ENCODE measurements at regions not wholly inside any gene's neighbourhood (a gene's known extent, or its start where the extent isn't known, plus 50 kb on each side); places are given as distances from the start of the nearest gene placed in this dataset.

DNA sequence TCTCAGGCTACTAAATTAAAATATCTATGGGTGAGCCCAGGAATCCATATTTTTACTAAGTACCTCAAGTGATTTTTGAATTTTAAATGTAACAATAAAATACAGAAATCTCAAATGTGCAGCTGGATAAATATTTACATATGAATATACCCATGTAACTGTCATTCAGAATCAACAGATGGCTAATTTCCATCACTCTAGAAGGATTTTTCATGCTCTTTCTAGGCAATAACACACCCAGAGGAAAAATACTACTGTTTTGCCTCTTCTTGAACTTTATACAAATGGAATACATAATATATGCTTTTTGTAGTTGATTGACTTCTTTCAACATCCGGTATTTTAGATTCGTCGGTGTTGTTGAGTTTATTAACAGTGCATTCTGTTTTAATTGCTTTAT is 601.3 kb upstream of the NECTIN3 start:
- H3K9me3 Mint-ChIP-seq = no peaks in the 10 kb centered on the region
- no peaks in the 10 kb centered on the region for H3K36me3 Mint-ChIP-seq (ENCODE audit: low read depth)
- H3K4me1 Mint-ChIP-seq = no peaks in the 10 kb centered on the region
- H3K4me3 Mint-ChIP-seq = no peak overlapping the region
- H3K27ac Mint-ChIP-seq = no peak overlapping the region
- DNase-seq = no peak
- intact Hi-C loops (cut with micrococcal nuclease) = no loop called here
- peaks cover 5% of the 10 kb centered on the region for H3K27me3 Mint-ChIP-seq

DNA sequence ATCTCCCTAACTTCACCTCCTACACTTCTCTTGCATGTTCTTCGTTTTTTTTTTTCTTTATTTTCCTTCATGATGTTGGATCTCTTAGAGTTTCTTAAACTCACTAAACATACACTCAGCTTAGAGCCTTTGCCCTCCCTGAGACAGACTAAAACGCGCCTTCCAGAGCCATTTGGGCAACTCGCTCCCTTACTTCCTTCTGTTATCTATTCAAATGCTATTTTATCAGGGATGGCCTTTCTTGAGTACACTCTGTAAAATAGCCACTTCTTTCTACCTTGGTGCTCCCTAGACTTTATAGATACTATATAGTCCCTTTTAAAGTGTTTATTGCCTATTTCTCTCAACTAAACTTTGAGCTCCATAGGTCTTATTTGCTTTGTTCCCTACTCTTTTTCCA is 598.2 kb upstream of the NECTIN3 start:
- intact Hi-C loops (cut with micrococcal nuclease) = no loop called here
- no peaks in the 10 kb centered on the region for H3K36me3 Mint-ChIP-seq (ENCODE audit: low read depth)
- no peak for DNase-seq
- H3K9me3 Mint-ChIP-seq = no peaks in the 10 kb centered on the region
- H3K27me3 Mint-ChIP-seq = no peaks in the 10 kb centered on the region
- no peak overlapping the region for H3K27ac Mint-ChIP-seq
- no peak overlapping the region for H3K4me3 Mint-ChIP-seq
- H3K4me1 Mint-ChIP-seq = no peaks in the 10 kb centered on the region

DNA sequence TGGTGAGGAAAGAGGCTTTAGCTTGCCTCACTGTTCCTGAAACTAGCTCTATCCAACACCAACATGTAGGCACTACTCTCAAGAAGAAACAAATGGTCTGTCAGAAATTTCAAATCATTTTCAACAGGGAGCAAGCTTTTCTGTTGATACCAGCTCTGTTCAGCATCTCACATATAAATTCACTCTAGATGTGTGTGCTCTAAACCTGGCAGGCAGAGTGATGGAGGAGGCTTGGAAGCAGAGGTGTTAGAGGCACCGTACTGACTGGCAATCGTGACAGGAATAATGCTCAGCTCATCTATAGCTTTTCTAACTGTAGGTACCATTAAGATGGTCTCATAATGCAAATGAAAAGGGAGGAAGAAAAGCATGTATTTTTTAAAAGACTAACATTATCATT is 597.2 kb upstream of the NECTIN3 start:
- no peaks in the 10 kb centered on the region for H3K36me3 Mint-ChIP-seq (ENCODE audit: low read depth)
- intact Hi-C loops (cut with micrococcal nuclease) = no loop called here
- no peak overlapping the region for H3K4me3 Mint-ChIP-seq
- no peaks in the 10 kb centered on the region for H3K4me1 Mint-ChIP-seq
- no peak for DNase-seq
- no peaks in the 10 kb centered on the region for H3K27me3 Mint-ChIP-seq
- no peaks in the 10 kb centered on the region for H3K9me3 Mint-ChIP-seq
- H3K27ac Mint-ChIP-seq = no peak overlapping the region

DNA sequence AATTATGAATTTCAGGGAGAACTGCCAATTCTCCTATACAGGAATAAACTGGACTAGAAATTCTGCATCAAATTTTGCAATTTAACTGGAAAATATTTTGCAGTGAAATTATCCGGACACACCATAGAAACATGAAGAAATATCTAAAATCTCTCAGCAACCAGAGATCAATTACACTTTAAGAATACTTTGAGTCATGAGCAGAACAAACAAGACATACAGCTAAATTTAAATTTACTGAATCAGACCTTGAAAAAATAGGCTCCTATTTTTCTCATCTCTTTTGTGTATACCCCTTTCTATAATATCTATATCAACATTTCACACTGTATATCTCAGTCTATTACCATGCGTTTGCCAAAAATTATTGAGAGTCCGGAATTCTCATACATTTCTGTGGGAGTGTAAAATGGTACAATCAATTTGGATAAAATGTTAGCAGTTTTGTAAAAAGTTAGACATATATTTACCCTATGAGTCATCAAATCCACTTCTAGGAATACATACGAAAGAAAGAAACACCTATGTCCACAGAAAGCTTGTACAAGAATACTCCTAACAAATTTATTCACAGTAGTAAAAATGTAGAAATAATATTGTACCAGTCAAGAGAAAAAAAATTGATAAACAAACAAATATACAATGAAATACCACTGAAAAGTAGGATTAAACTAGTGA is 593.1 kb upstream of the NECTIN3 start:
- intact Hi-C loops (cut with micrococcal nuclease) = no loop called here
- no peaks in the 10 kb centered on the region for H3K36me3 Mint-ChIP-seq (ENCODE audit: low read depth)
- no peak overlapping the region for H3K27ac Mint-ChIP-seq

DNA sequence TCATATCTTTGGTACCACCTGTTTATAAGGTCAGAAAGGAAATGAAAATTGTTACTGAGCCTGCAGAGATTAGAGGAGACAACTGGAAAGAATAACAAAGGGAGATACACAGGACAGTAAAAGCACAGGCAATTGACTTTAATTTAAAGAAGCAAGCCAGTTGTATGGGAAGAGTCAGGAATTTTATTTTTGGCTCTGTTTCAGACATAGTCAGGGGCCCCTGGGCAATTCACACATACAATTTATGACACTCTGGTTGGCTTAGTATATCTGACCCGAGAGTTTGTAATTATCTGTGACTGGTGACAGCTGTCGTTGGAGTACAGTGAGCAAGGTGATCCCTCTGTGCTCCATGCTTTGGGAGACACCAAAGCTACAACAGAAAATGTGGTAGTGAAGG is 591.9 kb upstream of the NECTIN3 start:
- Mint-ChIP-seq H3K9me3 (no peaks in the 10 kb centered on the region), H3K4me3 (no peak overlapping the region), H3K36me3 (ENCODE audit: low read depth) (no peaks in the 10 kb centered on the region), H3K4me1 (no peaks in the 10 kb centered on the region), H3K27me3 (no peaks in the 10 kb centered on the region), H3K27ac (no peak overlapping the region)
- intact Hi-C loops (cut with micrococcal nuclease) = no loop called here
- DNase-seq = no peak

More for the DNA sequence above, 593.1 kb upstream of the NECTIN3 start:
- Mint-ChIP-seq H3K27me3 (no peaks in the 10 kb centered on the region), H3K4me3 (no peak overlapping the region), H3K4me1 (no peaks in the 10 kb centered on the region), H3K9me3 (no peaks in the 10 kb centered on the region)
- no peak for DNase-seq

DNA sequence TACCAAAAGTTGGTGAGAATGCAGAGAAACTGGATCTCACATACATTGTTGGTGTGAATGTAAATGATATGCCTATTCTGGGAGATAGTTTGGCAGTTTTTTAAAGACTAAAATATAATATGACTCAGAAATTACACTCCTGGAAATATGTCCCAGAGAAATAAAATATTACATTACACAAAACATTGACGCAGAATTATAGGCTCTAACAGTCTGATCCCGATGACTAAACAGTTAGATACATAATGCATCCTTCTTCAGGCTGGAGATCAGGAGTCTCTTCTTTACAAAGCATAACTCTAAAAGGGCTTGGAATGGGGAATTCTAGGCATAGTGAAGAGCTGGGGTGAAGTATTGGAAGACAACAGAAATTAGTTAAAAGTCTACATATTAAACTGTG is 586.2 kb upstream of the NECTIN3 start:
- H3K9me3 Mint-ChIP-seq = peaks cover 4% of the 10 kb centered on the region
- H3K27me3 Mint-ChIP-seq = no peaks in the 10 kb centered on the region
- no peak overlapping the region for H3K27ac Mint-ChIP-seq
- H3K4me3 Mint-ChIP-seq = no peak overlapping the region
- H3K4me1 Mint-ChIP-seq = no peaks in the 10 kb centered on the region
- no peak for DNase-seq
- intact Hi-C loops (cut with micrococcal nuclease) = no loop called here
- H3K36me3 Mint-ChIP-seq (ENCODE audit: low read depth) = no peaks in the 10 kb centered on the region

DNA sequence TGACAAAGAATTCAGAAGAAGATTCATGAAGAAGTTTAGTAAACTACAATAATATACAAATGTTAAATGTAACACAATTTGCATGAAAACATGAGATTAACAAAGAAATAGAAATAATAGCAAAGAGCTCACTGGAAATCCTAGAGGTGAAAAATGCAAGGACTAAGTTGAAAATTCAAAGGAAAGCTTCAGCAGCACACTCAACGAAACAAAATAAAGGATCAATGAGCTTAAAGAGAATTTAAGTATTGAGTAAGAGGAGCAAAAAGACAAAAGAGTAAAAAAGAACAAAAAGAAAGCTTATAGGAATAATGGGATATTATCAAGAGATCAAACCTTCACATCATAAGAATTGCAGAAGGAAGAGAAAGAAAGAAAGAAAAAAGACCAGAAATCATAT is 583.8 kb upstream of the NECTIN3 start:
- peaks cover 4% of the 10 kb centered on the region for H3K9me3 Mint-ChIP-seq

DNA sequence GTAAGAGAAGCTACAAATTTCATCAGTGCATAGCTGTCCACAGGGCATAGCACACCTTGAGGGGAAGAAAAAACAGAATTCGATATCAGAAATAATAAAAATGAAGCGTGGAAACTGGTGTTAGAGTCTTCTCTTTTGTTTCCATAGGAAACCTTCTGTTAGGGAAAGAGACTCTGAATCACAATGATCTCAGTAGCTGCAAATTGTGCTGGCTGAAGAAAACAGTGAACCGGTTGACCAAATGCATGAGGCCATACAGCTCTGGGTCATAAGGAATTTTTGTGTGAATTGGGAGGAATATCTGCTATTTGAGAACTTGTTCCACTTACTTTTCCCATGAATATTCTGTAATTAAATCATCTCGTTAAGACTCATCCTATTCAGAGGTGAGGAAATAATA is 580.2 kb upstream of the NECTIN3 start:
- Mint-ChIP-seq H3K27ac (no peak overlapping the region), H3K9me3 (peaks cover 4% of the 10 kb centered on the region), H3K36me3 (ENCODE audit: low read depth) (no peaks in the 10 kb centered on the region), H3K4me3 (no peak overlapping the region), H3K27me3 (no peaks in the 10 kb centered on the region), H3K4me1 (no peaks in the 10 kb centered on the region)
- intact Hi-C loops (cut with micrococcal nuclease) = no loop called here
- no peak for DNase-seq

More for the DNA sequence above, 583.8 kb upstream of the NECTIN3 start:
- no peak overlapping the region for H3K27ac Mint-ChIP-seq
- no peak overlapping the region for H3K4me3 Mint-ChIP-seq
- H3K36me3 Mint-ChIP-seq (ENCODE audit: low read depth) = no peaks in the 10 kb centered on the region
- no peak for DNase-seq
- H3K27me3 Mint-ChIP-seq = no peaks in the 10 kb centered on the region
- intact Hi-C loops (cut with micrococcal nuclease) = no loop called here
- no peaks in the 10 kb centered on the region for H3K4me1 Mint-ChIP-seq

DNA sequence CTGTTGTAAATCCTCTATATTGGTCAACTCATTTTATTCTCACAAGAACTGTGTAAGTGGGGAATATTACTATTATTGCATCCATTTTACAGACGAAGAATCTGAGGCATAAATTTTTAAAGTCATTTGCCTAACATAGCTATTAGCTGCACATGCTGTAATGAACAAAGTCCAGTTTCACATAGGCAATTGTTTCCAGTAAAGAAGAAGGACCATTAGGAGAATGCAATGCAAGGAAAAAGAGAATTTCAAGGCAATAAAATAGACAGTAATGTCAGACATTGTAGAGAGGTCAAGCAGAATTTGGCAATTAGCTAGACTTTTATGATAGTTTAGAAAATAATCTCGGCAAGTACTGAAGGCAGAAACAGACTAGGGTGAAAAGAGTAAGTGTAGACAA is 578.7 kb upstream of the NECTIN3 start:
- no peak for DNase-seq
- Mint-ChIP-seq H3K27me3 (no peaks in the 10 kb centered on the region), H3K4me3 (no peak overlapping the region), H3K27ac (no peak overlapping the region), H3K4me1 (no peaks in the 10 kb centered on the region), H3K36me3 (ENCODE audit: low read depth) (no peaks in the 10 kb centered on the region), H3K9me3 (peaks cover 4% of the 10 kb centered on the region)
- intact Hi-C loops (cut with micrococcal nuclease) = no loop called here

DNA sequence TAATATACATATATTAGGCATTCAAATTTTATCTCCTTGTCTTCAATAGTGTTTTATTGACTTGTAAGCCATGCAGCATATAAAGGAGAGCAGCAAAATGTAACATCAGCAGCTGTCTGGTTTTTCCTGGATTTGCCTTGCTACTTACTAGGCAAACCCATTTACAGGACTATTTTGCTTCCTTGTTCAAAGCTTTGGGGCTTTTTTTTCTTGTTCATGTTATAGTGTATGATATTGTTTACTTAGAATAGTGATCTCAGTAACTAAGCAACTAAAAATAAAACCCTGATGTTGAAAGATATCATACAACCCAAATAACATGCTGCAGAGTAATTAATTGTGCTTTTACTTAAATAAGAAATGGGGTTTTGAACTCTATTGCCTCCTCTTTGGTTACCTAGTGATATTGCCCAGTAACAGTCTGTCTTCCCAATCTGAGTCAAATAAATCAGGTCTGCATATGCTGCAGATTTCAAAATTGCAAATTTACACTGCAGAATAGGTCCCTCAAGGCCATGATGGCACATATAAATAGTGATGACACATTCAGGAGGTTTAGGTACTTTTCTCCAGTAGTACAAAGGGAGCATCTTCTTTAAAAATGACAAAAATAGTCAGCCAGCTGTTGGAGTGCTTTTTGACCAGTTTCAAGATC is 578.1 kb upstream of the NECTIN3 start:
- no peaks in the 10 kb centered on the region for H3K27me3 Mint-ChIP-seq

DNA sequence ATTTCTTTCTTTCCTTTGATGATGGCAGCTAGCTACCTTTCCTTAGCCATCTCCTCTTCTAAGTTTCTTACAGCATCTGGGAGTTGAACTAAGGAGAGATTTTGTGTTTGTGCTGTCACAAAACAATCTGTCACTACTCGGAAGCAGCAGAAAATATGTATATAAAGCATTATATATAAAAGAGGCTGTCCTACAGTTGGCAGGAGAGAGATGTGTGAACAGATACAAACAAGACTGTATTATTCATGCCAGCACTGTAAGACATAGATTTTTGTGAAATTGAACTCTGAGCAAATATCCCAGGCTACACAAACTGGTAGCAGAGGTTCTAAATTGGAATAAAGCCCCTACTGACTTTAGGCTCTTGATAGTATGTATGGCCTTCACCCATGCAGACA is 577.5 kb upstream of the NECTIN3 start:
- Mint-ChIP-seq H3K4me3 (no peak overlapping the region), H3K4me1 (no peaks in the 10 kb centered on the region), H3K27me3 (no peaks in the 10 kb centered on the region), H3K27ac (no peak overlapping the region), H3K9me3 (no peaks in the 10 kb centered on the region), H3K36me3 (ENCODE audit: low read depth) (no peaks in the 10 kb centered on the region)
- DNase-seq = no peak
- intact Hi-C loops (cut with micrococcal nuclease) = no loop called here

More for the DNA sequence above, 578.1 kb upstream of the NECTIN3 start:
- Mint-ChIP-seq H3K36me3 (ENCODE audit: low read depth) (no peaks in the 10 kb centered on the region), H3K27ac (no peak overlapping the region), H3K4me1 (no peaks in the 10 kb centered on the region), H3K4me3 (no peak overlapping the region), H3K9me3 (peaks cover 4% of the 10 kb centered on the region)
- no peak for DNase-seq
- intact Hi-C loops (cut with micrococcal nuclease) = no loop called here

DNA sequence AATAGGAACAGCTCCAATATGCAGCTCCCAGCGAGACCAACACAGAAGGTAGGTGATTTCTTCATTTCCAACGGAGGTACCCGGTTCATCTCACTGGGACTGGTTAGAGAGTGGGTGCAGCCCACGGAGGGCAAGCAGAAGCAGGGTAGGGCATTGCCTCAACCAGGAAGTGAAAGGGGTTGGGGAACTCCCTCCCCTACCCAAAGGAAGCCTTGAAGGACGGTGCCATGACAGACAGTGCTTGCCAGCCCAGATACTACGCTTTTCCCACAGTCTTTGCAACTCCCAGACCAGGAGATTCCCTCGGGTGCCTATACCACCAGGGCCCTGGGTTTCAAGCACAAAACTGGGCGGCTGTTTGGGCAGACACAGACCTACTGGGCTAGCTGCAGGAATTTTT is 576.9 kb upstream of the NECTIN3 start:
- no peaks in the 10 kb centered on the region for H3K27me3 Mint-ChIP-seq
- no peak overlapping the region for H3K27ac Mint-ChIP-seq
- H3K4me1 Mint-ChIP-seq = no peaks in the 10 kb centered on the region
- no peaks in the 10 kb centered on the region for H3K9me3 Mint-ChIP-seq
- intact Hi-C loops (cut with micrococcal nuclease) = no loop called here
- no peak overlapping the region for H3K4me3 Mint-ChIP-seq
- DNase-seq = no peak
- no peaks in the 10 kb centered on the region for H3K36me3 Mint-ChIP-seq (ENCODE audit: low read depth)

DNA sequence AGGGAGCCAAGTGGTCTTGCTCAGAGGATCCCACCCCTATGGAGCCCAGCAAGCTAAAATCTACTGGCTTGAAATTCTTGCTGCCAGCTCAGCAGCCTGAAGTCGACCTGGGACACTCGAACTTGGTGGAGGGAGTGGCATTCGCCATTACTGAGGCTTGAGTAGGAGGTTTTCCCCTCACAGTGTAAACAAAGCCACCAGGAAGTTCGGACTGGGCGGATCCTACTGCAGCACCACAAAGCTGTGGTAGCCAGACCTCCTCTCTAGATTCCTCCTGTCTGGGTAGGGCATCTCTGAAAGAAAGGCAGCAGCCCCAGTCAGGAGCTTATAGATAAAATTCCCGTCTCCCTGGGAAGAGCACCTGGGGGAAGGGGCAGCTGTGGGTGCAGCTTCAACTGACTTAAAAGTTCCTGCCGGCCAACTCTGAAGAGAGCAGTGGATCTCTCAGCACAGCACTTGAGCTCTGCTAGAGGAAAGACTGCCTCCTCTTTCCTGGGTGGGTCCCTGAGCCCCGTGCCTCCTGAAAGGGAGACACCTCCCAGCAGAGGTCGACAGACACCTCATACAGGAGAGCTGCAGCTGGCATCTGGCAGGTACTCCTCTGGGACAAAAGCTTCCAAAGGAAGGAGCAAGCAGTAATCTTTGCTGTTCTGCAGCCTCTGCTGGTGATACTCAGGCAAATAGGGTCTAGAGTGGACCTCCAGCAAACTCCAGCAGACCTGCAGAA is 576.3 kb upstream of the NECTIN3 start:
- Mint-ChIP-seq H3K4me1 (no peaks in the 10 kb centered on the region), H3K27me3 (no peaks in the 10 kb centered on the region), H3K9me3 (no peaks in the 10 kb centered on the region), H3K27ac (no peak overlapping the region), H3K4me3 (no peak overlapping the region), H3K36me3 (ENCODE audit: low read depth) (no peaks in the 10 kb centered on the region)
- DNase-seq = no peak
- intact Hi-C loops (cut with micrococcal nuclease) = no loop called here

DNA sequence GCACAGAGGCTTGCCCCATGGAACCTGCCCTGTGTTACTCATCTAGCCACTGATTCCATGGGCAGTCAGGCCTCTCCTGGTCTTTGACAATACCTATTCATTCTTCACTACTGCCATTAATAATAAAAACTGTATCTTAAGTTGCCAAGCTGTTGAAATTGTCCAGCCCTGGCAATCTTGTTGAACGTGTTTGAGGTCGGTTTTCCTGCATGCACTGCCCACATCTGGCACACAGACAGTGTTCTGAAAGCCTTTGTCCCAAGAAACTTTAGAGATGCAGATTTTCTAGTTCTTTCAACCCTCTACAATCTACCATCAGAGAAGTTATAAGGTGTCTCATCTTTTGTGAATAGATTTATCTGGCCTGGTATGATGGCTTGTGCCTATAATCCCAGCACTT is 567.2 kb upstream of the NECTIN3 start:
- no peak for DNase-seq
- Mint-ChIP-seq H3K27ac (no peak overlapping the region), H3K4me3 (no peak overlapping the region), H3K27me3 (no peaks in the 10 kb centered on the region), H3K9me3 (no peaks in the 10 kb centered on the region), H3K4me1 (no peaks in the 10 kb centered on the region), H3K36me3 (ENCODE audit: low read depth) (no peaks in the 10 kb centered on the region)
- intact Hi-C loops (cut with micrococcal nuclease) = no loop called here
